Neural crest cell (in vitro differentiated cells): ENCODE measurements at regions not wholly inside any gene's neighbourhood (a gene's known extent, or its start where the extent isn't known, plus 50 kb on each side); places are given as distances from the start of the nearest gene placed in this dataset.

Experiments
- DNase-seq: peaks from one replicate; pipeline ENCODE4 v3.0.0; 2021; ENCODE audit warnings: low read depth, mixed read lengths, low spot score
- H3K27ac Mint-ChIP-seq: one replicate; pipeline ENCODE4 v1.8.0; 2021; ENCODE audit warnings: mild to moderate bottlenecking, mixed read lengths; ENCODE audit not compliant: unreplicated experiment
- H3K27me3 Mint-ChIP-seq: 2 replicates; pipeline ENCODE4 v1.8.0; 2021; ENCODE audit warnings: low read depth, mild to moderate bottlenecking, mixed read lengths
- H3K36me3 Mint-ChIP-seq: 2 replicates; pipeline ENCODE4 v1.8.0; 2021; ENCODE audit warnings: low read depth, mild to moderate bottlenecking, mixed read lengths
- H3K4me1 Mint-ChIP-seq: 2 replicates; pipeline ENCODE4 v1.8.0; 2021; ENCODE audit warnings: mixed read lengths
- H3K4me3 Mint-ChIP-seq: one replicate; pipeline ENCODE4 v1.8.0; 2021; ENCODE audit warnings: mild to moderate bottlenecking, mixed read lengths
- H3K9me3 Mint-ChIP-seq: 2 replicates; pipeline ENCODE4 v1.8.0; 2021; ENCODE audit warnings: mixed read lengths
- TF ChIP-seq, protein P1 (sequence below): fragments of 200-600 bp; sonication (generic); conservative IDR thresholded peaks from 2 replicates; pipeline ENCODE4 v1.5.0; 2021; ENCODE audit warnings: antibody characterized with exemption, mild to moderate bottlenecking

DNA sequence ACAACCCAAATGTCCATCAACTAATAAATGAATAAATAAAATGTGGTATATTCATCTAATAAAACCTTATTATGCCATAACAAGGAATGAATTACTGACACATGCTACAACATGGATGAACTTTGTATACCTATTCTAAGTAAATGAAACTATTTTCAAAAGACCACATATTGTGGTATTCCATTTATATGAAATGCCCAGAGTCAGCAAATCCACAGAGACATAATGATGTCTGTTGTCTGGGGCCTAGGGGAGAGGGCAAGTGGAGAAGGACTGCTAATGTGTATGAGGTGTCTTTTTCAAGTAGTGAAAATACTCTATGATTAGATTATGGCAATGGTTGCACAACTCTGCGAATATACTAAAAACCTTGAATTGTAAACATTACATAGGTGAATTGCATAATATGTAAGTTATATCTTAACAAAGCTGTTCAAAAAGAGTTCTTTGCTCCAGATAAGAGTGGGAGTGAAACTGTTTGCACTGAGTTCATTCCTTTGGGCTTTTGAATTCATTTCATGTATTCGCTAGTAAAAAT is 464.2 kb downstream of the NUF2 start:
- TF ChIP-seq, protein P1, sequence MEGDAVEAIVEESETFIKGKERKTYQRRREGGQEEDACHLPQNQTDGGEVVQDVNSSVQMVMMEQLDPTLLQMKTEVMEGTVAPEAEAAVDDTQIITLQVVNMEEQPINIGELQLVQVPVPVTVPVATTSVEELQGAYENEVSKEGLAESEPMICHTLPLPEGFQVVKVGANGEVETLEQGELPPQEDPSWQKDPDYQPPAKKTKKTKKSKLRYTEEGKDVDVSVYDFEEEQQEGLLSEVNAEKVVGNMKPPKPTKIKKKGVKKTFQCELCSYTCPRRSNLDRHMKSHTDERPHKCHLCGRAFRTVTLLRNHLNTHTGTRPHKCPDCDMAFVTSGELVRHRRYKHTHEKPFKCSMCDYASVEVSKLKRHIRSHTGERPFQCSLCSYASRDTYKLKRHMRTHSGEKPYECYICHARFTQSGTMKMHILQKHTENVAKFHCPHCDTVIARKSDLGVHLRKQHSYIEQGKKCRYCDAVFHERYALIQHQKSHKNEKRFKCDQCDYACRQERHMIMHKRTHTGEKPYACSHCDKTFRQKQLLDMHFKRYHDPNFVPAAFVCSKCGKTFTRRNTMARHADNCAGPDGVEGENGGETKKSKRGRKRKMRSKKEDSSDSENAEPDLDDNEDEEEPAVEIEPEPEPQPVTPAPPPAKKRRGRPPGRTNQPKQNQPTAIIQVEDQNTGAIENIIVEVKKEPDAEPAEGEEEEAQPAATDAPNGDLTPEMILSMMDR: no peak
- no peak for DNase-seq
- no peaks in the 10 kb centered on the region for H3K36me3 Mint-ChIP-seq
- no peaks in the 10 kb centered on the region for H3K27me3 Mint-ChIP-seq
- H3K4me3 Mint-ChIP-seq: no peak overlapping the region
- H3K4me1 Mint-ChIP-seq: no peaks in the 10 kb centered on the region
- H3K27ac Mint-ChIP-seq: no peak overlapping the region
- H3K9me3 Mint-ChIP-seq: no peaks in the 10 kb centered on the region

DNA sequence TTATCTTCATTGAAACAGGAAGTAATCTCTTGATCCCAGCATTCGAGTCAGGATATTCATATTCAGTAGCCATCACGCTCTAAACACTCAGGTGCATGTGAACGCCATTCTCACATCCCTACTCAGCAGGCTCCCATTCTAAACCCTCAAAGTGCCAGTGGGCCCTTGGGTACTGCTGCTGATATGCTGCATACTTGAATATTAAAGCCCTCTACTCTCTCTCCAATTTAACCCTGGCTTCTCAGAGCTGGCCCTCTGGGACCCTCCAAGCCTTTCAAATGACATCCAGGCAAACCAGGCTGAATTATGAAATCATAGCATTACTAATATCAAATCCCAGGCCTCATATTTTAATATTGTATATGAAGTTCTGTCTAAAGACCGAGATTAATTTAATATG is 468.2 kb downstream of the NUF2 start:
- TF ChIP-seq, protein P1: no peak
- Mint-ChIP-seq H3K4me3 (no peak overlapping the region), H3K4me1 (no peaks in the 10 kb centered on the region), H3K9me3 (peaks cover 3% of the 10 kb centered on the region), H3K27me3 (no peaks in the 10 kb centered on the region), H3K36me3 (no peaks in the 10 kb centered on the region), H3K27ac (no peak overlapping the region)
- no peak for DNase-seq

DNA sequence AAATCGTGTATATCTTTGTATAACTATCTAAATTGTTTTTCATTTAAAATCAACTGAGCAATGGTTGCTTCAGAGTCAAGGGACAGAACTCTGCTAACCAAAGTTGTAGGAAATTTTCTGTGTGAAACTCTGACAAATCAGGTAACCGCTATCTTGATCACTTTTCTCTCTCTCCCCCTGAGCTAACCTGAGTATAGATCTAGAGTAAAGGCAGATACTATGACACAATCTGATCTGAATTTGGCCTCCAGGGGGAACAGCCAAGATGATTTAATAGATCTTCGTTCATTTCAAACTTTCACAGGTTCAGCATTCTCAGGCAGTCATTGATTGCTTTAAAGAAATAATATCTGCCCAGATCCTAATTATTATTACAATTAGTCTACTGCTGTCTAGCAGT is 472.8 kb downstream of the NUF2 start:
- Mint-ChIP-seq H3K36me3 (no peaks in the 10 kb centered on the region), H3K4me3 (no peak overlapping the region), H3K4me1 (no peaks in the 10 kb centered on the region), H3K27ac (no peak overlapping the region), H3K9me3 (peaks cover 6% of the 10 kb centered on the region), H3K27me3 (no peaks in the 10 kb centered on the region)
- TF ChIP-seq, protein P1: no peak
- DNase-seq: no peak

DNA sequence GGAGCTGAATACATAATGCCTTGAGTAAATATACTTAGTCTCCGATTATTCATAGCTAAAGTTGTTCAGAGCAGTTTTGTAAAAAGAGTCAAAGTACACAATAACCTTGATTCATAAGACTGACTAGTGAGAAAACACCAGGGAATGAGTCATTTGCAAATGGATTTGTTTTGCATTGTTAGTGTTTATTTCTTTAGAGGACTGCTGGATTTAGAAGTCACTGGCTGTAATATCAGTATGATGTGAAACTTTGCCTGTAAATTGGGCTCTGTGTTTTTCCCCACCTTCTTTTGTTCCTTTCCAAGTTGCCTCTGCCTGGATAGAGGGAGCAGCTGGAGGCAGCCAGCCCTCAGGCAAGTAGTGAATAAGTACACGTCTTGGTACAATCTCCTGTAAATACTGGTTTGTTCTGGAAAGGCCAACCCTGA is 474.7 kb downstream of the NUF2 start:
- TF ChIP-seq, protein P1: no peak
- H3K36me3 Mint-ChIP-seq: no peaks in the 10 kb centered on the region

DNA sequence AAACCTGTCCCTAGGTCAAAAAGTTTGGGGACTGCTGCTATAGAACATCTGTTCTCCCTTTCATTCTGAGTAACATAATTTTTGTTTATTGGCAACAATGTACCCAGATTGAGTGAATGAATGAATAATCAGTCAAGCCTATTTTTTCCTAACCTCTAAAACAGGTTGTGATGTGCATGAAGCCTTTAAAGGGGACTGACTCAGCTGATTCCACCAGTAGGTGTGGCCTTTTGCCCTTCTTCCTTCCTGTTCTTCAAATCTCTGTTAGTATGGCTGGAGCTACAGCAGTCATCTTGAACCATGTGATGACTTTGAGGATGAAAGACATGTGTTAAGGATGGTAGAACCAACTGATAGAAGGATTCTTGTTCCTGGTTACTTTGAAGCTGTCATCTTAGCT is 476.1 kb downstream of the NUF2 start:
- no peak overlapping the region for H3K4me3 Mint-ChIP-seq
- H3K27me3 Mint-ChIP-seq: no peaks in the 10 kb centered on the region
- H3K9me3 Mint-ChIP-seq: peaks cover 3% of the 10 kb centered on the region
- H3K36me3 Mint-ChIP-seq: no peaks in the 10 kb centered on the region
- DNase-seq: no peak
- no peak overlapping the region for H3K27ac Mint-ChIP-seq
- no peaks in the 10 kb centered on the region for H3K4me1 Mint-ChIP-seq
- TF ChIP-seq, protein P1: no peak

More for the DNA sequence above, 474.7 kb downstream of the NUF2 start:
- DNase-seq: no peak
- H3K27ac Mint-ChIP-seq: no peak overlapping the region
- peaks cover 6% of the 10 kb centered on the region for H3K9me3 Mint-ChIP-seq
- H3K4me1 Mint-ChIP-seq: no peaks in the 10 kb centered on the region
- no peaks in the 10 kb centered on the region for H3K27me3 Mint-ChIP-seq
- no peak overlapping the region for H3K4me3 Mint-ChIP-seq
